ENCODE measurements at regions not wholly inside any gene's neighbourhood (a gene's known extent, or its start where the extent isn't known, plus 50 kb on each side); places are given as distances from the start of the nearest gene placed in this dataset.

DNA sequence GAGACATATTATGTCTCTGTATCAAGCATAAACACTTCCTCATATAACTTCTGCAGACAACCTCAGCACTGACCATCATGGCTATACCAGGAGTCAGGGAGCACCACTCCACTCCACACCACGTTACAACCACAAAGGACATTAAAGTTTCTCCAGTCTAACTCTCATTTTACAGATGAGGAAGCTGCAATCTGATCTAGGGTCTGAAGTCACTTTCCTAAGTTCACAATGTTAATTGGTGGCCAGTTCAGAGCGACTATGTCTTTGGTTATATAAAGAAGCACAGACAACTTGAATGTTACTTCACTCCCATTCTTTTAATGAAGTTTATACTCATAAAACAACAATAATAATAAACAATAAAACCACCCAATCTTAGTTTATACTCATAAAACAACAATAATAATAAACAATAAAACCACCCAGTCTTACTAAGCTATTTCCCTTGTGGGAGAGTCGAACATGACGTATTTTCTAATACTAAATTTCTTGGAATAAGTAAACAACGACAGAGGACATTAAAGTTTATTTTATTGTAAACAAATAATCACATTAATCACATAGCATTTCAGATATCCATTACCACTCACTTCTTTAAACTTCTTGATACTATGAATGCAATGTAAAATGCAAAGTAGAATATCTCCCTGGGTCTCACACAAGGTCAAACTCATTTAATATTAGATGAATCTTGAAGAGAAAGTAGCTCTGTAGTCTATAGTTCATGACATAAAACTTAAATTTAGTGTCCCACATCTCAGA, 72.4 kb upstream of the SSTR1 start:
- TF ChIP-seq CTCF (conservative IDR thresholded peaks at IDR 0.05; ENCODE audit: low read length) (no peak), EZH2phosphoT487 (IDR thresholded peaks at IDR 0.05; ENCODE audit: borderline replicate concordance) (no peak)

All from Loucy (cell line).